ENCODE measurements at regions not wholly inside any gene's neighbourhood (a gene's known extent, or its start where the extent isn't known, plus 50 kb on each side); places are given as distances from the start of the nearest gene placed in this dataset.

DNA sequence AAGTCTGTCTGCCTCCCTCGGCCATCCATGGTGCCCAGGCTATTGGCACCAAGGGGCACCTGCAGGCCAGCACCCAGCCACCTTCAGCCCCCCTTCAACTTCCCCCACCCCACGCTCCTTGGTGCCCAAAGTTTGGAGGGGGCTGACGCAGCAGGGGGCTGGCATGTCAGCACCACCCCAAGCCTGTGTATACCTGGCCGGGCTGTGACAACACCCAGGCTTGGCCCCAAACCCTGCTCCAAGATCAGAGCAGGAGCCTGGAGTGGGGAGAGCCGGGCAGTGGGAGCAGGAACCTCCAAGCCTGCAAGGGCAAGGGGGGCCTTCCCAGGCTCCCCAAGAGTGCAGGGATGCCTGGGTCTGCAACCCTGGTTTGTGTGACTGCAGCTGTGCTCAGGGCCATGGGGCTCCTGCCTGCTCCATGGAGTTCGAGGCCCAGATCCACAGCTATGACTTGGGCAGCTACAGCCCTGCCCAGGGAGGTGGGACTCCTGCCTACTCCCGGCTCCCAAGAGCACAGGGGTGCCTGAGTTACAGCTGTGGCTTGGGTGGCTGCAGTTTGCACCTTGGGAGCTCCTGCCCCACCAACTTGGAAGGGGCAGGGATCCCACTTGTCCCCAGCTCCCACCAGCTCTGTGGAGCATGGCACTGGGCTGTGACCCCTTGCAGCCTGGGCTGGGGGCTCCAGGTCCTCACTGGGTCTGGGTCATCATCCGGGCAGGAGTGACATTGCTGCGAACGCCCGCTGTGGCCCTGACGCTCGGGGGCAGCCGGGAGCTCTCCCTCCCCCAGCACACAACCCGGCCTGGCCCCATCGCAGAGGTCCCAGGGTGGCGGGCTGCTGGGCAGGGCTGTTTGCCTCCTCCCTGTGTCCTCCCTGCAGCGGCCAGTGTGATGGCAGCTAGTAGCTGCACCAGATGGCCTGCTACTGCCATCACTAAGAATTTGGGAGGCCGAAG lies 175.5 kb upstream of the SDK2 start:
- TF ChIP-seq POLR2A (IDR thresholded peaks at IDR 0.05; ENCODE audit: borderline replicate concordance, extremely low read depth, insufficient read depth, insufficient read length) (no peak), EGR1 (IDR thresholded peaks at IDR 0.05; ENCODE audit: low read depth) (no peak), POLR2AphosphoS5 (IDR thresholded peaks at IDR 0.05; ENCODE audit: low read depth, low read length) (no peak), TCF7L2 (IDR thresholded peaks at IDR 0.05; ENCODE audit: borderline replicate concordance, extremely low read depth, insufficient read depth, insufficient read length) (no peak), YY1 (IDR thresholded peaks at IDR 0.05; ENCODE audit: extremely low read depth, insufficient replicate concordance, low read depth, low read length) (no peak), SRF (IDR thresholded peaks at IDR 0.05; ENCODE audit: low read depth) (no peak), RAD21 (IDR thresholded peaks at IDR 0.05; ENCODE audit: low read depth) (no peak)
- TF ChIP-seq, protein P1, sequence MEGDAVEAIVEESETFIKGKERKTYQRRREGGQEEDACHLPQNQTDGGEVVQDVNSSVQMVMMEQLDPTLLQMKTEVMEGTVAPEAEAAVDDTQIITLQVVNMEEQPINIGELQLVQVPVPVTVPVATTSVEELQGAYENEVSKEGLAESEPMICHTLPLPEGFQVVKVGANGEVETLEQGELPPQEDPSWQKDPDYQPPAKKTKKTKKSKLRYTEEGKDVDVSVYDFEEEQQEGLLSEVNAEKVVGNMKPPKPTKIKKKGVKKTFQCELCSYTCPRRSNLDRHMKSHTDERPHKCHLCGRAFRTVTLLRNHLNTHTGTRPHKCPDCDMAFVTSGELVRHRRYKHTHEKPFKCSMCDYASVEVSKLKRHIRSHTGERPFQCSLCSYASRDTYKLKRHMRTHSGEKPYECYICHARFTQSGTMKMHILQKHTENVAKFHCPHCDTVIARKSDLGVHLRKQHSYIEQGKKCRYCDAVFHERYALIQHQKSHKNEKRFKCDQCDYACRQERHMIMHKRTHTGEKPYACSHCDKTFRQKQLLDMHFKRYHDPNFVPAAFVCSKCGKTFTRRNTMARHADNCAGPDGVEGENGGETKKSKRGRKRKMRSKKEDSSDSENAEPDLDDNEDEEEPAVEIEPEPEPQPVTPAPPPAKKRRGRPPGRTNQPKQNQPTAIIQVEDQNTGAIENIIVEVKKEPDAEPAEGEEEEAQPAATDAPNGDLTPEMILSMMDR (IDR thresholded peaks at IDR 0.05 in 2 of 3, conservative IDR thresholded peaks at IDR 0.05 in 1 of 3; ENCODE audit: borderline replicate concordance in 1 of 3, insufficient read depth in 1 of 3, low read depth in 2 of 3, low read length in 2 of 3), result no peak
- TF ChIP-seq, protein P2, sequence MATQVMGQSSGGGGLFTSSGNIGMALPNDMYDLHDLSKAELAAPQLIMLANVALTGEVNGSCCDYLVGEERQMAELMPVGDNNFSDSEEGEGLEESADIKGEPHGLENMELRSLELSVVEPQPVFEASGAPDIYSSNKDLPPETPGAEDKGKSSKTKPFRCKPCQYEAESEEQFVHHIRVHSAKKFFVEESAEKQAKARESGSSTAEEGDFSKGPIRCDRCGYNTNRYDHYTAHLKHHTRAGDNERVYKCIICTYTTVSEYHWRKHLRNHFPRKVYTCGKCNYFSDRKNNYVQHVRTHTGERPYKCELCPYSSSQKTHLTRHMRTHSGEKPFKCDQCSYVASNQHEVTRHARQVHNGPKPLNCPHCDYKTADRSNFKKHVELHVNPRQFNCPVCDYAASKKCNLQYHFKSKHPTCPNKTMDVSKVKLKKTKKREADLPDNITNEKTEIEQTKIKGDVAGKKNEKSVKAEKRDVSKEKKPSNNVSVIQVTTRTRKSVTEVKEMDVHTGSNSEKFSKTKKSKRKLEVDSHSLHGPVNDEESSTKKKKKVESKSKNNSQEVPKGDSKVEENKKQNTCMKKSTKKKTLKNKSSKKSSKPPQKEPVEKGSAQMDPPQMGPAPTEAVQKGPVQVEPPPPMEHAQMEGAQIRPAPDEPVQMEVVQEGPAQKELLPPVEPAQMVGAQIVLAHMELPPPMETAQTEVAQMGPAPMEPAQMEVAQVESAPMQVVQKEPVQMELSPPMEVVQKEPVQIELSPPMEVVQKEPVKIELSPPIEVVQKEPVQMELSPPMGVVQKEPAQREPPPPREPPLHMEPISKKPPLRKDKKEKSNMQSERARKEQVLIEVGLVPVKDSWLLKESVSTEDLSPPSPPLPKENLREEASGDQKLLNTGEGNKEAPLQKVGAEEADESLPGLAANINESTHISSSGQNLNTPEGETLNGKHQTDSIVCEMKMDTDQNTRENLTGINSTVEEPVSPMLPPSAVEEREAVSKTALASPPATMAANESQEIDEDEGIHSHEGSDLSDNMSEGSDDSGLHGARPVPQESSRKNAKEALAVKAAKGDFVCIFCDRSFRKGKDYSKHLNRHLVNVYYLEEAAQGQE (IDR thresholded peaks at IDR 0.05; ENCODE audit: low read depth), result no peak

Measured in HCT116 (cell line).